ENCODE measurements at regions not wholly inside any gene's neighbourhood (a gene's known extent, or its start where the extent isn't known, plus 50 kb on each side); places are given as distances from the start of the nearest gene placed in this dataset.

DNA sequence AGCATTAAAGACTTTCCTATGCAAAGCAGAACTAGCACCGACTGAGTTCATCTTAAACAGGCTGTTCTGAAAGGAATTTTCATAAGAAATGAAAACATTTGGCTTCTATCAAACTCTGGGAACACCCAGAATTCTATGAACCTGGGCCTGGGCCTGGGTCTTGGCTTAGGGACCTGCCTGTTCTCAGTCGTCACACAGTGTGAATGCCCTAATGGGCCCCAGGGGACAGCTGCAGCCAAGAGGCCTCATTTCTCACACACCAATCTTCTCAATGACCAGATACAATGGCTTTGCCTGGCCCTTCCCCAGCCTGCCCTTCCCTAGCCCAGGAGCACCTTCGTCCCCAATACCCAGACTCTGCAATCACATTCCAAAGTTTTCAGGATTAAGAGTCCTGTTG lies 234.9 kb upstream of the ARHGAP20 start:
- TF ChIP-seq, protein P1, sequence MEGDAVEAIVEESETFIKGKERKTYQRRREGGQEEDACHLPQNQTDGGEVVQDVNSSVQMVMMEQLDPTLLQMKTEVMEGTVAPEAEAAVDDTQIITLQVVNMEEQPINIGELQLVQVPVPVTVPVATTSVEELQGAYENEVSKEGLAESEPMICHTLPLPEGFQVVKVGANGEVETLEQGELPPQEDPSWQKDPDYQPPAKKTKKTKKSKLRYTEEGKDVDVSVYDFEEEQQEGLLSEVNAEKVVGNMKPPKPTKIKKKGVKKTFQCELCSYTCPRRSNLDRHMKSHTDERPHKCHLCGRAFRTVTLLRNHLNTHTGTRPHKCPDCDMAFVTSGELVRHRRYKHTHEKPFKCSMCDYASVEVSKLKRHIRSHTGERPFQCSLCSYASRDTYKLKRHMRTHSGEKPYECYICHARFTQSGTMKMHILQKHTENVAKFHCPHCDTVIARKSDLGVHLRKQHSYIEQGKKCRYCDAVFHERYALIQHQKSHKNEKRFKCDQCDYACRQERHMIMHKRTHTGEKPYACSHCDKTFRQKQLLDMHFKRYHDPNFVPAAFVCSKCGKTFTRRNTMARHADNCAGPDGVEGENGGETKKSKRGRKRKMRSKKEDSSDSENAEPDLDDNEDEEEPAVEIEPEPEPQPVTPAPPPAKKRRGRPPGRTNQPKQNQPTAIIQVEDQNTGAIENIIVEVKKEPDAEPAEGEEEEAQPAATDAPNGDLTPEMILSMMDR (IDR thresholded peaks at IDR 0.05), result no peak
- TF ChIP-seq POLR2A (IDR thresholded peaks at IDR 0.05), result no peak

All from testis (tissue), 2 donors.